ENCODE measurements at regions not wholly inside any gene's neighbourhood (a gene's known extent, or its start where the extent isn't known, plus 50 kb on each side); places are given as distances from the start of the nearest gene placed in this dataset.

DNA sequence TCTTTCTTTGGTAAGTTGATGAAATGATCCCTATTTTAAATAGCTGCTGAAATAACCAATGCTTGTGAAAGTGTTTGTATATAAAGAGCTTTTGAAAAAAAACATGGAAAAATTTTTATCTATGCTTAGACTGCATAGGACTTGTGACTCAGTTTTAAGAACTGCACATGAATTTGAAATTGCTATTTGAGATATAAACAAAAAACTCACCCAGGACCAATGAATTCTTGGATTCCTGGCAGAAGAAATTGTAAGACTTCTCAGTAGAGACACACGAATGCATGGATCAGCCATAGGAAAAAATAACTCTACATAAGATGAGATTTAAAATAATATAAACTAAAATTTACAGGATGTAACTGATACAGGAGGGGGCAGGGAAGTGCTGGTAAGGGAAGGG is 278.8 kb upstream of the SORCS1 start:
- TF ChIP-seq, protein P1, sequence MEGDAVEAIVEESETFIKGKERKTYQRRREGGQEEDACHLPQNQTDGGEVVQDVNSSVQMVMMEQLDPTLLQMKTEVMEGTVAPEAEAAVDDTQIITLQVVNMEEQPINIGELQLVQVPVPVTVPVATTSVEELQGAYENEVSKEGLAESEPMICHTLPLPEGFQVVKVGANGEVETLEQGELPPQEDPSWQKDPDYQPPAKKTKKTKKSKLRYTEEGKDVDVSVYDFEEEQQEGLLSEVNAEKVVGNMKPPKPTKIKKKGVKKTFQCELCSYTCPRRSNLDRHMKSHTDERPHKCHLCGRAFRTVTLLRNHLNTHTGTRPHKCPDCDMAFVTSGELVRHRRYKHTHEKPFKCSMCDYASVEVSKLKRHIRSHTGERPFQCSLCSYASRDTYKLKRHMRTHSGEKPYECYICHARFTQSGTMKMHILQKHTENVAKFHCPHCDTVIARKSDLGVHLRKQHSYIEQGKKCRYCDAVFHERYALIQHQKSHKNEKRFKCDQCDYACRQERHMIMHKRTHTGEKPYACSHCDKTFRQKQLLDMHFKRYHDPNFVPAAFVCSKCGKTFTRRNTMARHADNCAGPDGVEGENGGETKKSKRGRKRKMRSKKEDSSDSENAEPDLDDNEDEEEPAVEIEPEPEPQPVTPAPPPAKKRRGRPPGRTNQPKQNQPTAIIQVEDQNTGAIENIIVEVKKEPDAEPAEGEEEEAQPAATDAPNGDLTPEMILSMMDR (IDR thresholded peaks at IDR 0.05; ENCODE audit: insufficient read depth, low read length, missing control alignments) = no peak
- POLR2A ChIA-PET = no interaction called here
- DNase-seq (ENCODE audit: low read depth, low spot score) = no peak
- CTCF ChIA-PET = interaction anchor here (1.2 kb wide), 1 partner anchor 371 kb away, joined by 3 read pairs; no protein-coding TSS in a partner anchor
- H3K4me3 ChIP-seq (ENCODE audit: low read depth, low read length) = no peak overlapping the region

DNA sequence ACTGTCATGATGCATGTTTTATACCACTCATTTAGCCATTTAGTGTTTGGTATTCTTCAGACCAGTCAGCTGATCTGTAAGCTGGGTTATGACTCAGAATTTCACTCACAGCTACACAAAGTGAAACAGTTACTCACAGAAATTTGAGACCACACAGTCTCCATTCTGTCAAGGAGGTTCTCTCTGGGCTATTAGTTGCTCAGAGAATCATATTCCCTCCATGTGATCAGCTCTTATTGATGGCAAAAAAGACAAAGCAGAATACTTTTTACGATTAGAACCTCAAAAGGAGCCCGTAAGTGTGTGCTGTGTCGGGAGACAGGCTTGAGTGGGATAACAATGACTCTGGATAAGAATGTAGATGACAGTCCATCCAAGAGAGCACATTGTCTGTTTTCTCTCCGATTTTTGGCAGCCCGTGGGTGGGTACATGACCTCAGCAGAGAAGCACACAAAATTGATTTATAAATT is 277.6 kb upstream of the SORCS1 start:
- TF ChIP-seq, protein P1 (IDR thresholded peaks at IDR 0.05; ENCODE audit: insufficient read depth, low read length, missing control alignments) = no peak
- no peak overlapping the region for H3K4me3 ChIP-seq (ENCODE audit: low read depth, low read length)
- ChIA-PET CTCF (interaction anchor here (1.2 kb wide), 1 partner anchor 372 kb away, joined by 3 read pairs; no protein-coding TSS in a partner anchor), POLR2A (no interaction called here)
- DNase-seq (ENCODE audit: low read depth, low spot score) = peak; percentile 24

DNA sequence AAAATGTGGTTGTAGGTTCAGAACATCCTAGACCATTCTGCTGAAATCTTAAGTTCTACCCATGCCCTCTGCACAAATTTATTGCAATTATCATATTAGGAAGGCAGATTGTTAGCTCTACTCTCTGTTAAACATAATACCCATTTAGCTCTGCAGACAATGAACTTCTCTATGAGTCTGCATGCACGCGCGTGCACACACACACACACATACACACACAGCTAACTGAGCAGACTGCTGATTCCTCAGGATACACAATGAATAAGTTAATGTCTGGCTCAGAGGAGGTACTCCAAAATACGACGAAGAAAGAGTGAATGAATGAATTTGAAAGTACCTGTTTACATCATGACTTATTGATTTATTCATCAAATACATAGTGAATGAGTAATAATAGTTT is 276.2 kb upstream of the SORCS1 start:
- POLR2A ChIA-PET = no interaction called here
- TF ChIP-seq, protein P1 (IDR thresholded peaks at IDR 0.05; ENCODE audit: insufficient read depth, low read length, missing control alignments) = no peak
- no peak overlapping the region for H3K4me3 ChIP-seq (ENCODE audit: low read depth, low read length)
- no peak for DNase-seq (ENCODE audit: low read depth, low spot score)
- CTCF ChIA-PET = no interaction called here

DNA sequence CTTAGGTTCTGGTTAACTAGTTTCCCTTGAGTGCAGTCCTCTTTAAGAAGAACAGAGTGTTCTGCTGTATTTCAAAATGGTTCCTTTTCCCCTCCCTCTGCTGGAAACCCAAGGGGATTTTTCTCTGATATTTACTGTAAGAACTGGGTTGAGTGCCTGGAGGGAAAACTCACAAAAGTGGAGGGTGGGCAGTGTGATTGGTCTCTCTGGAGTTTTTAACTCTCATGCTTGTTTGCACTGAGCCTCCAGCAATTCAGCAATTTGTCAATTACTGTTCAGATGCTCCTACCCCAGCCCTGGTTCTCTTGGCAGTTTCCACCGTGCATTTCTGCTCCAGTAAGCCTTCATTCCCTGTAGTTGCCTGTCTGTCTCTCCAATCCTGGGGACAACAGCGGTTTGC is 273.4 kb upstream of the SORCS1 start:
- no peak overlapping the region for H3K4me3 ChIP-seq (ENCODE audit: low read depth, low read length)
- DNase-seq (ENCODE audit: low read depth, low spot score) = no peak
- ChIA-PET CTCF (no interaction called here), POLR2A (no interaction called here)
- TF ChIP-seq, protein P1 (IDR thresholded peaks at IDR 0.05; ENCODE audit: insufficient read depth, low read length, missing control alignments) = no peak

DNA sequence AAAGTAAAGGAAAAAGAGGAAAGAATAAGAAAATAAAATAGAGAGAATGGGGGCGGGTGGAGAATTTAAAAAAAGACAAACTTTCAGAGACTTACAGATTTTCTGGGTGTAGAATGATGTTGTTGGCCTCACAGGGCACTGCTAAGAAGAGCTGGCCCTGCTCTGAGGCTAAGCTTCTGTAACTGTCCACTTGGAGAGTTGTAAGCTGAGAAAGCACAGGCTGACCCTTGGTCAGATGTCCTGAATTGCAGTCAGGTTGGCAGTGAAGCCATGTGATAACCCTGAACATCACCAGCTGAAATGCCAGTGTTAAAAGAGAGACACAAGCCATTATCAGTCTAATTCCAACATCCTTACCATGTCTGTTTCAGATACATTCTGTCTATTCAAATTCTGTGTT is 272.1 kb upstream of the SORCS1 start:
- TF ChIP-seq, protein P1 (IDR thresholded peaks at IDR 0.05; ENCODE audit: insufficient read depth, low read length, missing control alignments) = no peak
- no peak for DNase-seq (ENCODE audit: low read depth, low spot score)
- ChIA-PET CTCF (no interaction called here), POLR2A (no interaction called here)
- no peak overlapping the region for H3K4me3 ChIP-seq (ENCODE audit: low read depth, low read length)

DNA sequence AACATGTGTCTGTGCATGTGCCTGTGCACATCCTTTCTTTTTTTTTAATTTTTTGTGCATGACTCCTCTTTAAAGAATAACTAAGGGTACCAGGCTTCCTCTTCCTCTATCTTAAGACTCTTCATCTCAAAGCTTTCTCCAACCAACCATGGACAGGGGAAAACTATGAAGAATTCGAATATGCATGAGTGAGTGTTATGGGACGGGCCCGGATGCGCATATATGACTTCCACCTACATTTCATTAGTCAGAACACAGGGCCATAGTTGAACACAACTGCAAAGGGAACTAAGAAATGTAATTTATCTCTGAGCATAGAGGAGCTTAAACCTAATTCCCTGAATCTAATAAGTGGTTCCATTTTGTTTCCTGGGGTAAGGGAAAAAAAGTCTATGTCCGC is 270.3 kb upstream of the SORCS1 start:
- POLR2A ChIA-PET = interaction anchor here (0.6 kb wide), 1 partner anchor 828 kb away, joined by 3 read pairs; no protein-coding TSS in a partner anchor
- CTCF ChIA-PET = no interaction called here
- DNase-seq (ENCODE audit: low read depth, low spot score) = no peak
- no peak overlapping the region for H3K4me3 ChIP-seq (ENCODE audit: low read depth, low read length)
- TF ChIP-seq, protein P1 (IDR thresholded peaks at IDR 0.05; ENCODE audit: insufficient read depth, low read length, missing control alignments) = no peak

Measured in AG04449 (cell line).